ENCODE measurements at regions not wholly inside any gene's neighbourhood (a gene's known extent, or its start where the extent isn't known, plus 50 kb on each side); places are given as distances from the start of the nearest gene placed in this dataset.

- TF ChIP-seq SMAD1 (IDR thresholded peaks at IDR 0.05; ENCODE audit: low read depth, low read length, partially characterized antibody): no peak
- TF ChIP-seq BHLHE40 (IDR thresholded peaks at IDR 0.05; ENCODE audit: low read length): no peak
- no peak for TF ChIP-seq POLR2G (IDR thresholded peaks at IDR 0.05; ENCODE audit: low read depth, low read length)
- TF ChIP-seq ZNF592 (IDR thresholded peaks at IDR 0.05): no peak
- no peak for TF ChIP-seq SMC3 (conservative IDR thresholded peaks at IDR 0.05; ENCODE audit: insufficient read depth, low read depth, low read length)
- no peak for TF ChIP-seq ZNF395 (CRISPR knock-in tag; IDR thresholded peaks at IDR 0.05)
- TF ChIP-seq PRMT5 (CRISPR knock-in tag; IDR thresholded peaks at IDR 0.05): no peak
- TF ChIP-seq RFX5 (IDR thresholded peaks at IDR 0.05; ENCODE audit: low read depth, low read length): no peak
- TF ChIP-seq LARP7 (IDR thresholded peaks at IDR 0.05): no peak
- TF ChIP-seq ZFP36 (IDR thresholded peaks at IDR 0.05; ENCODE audit: low read depth, low read length, partially characterized antibody): no peak
- no peak for TF ChIP-seq PHF21A (IDR thresholded peaks at IDR 0.05; ENCODE audit: borderline replicate concordance, low read depth)
Observed at GRCh38 chr2:134190807-134191203, 63.1 kb upstream of the MGAT5 start (continued).
